B cell (primary cell): ENCODE measurements at regions not wholly inside any gene's neighbourhood (a gene's known extent, or its start where the extent isn't known, plus 50 kb on each side); places are given as distances from the start of the nearest gene placed in this dataset.
"Not testable (repeated sequence)": the region's sequence is repeated elsewhere in the genome, so short reads cannot be mapped to it uniquely, and the experiment has no call there.

ENCODE experiments used
- ATAC-seq: fragments of 200-7000 bp; cut with Tn5 transposase; one replicate; pipeline ENCODE4 v1.10.0; 2021; ENCODE audit warnings: low read depth, mild to moderate bottlenecking, moderate number of reproducible peaks, moderate library complexity
- CTCF ChIA-PET: fragments of 350-600 bp; sonication (Branson Sonifier 250); formaldehyde crosslinking; loops from one replicate; lab custom pipeline; 2021; ENCODE audit warnings: antibody characterized with exemption, inconsistent platforms; lab: Charles Lee
- POLR2A ChIA-PET: fragments of 350-600 bp; sonication (Branson Sonifier 250); formaldehyde crosslinking; loops from one replicate; lab custom pipeline; 2021; ENCODE audit warnings: antibody characterized with exemption; lab: Charles Lee
- DNase-seq: peaks from one replicate; pipeline ENCODE4 v3.0.0; 2013
- H2AFZ ChIP-seq: 2 replicates; pipeline ENCODE4 v1.6.1; 2012; ENCODE audit warnings: mild to moderate bottlenecking, low read depth, low read length; ENCODE audit not compliant: insufficient read depth, poor library complexity, severe bottlenecking
- H3K27ac ChIP-seq, 2 donors: 1 replicate in 1 of 2; 2 replicates in 1 of 2; pipeline ENCODE4 v1.5.1; 2012 to 2013; ENCODE audit warnings: low read length in 2 of 2, mild to moderate bottlenecking in 2 of 2, moderate library complexity in 1 of 2
- H3K27me3 ChIP-seq, 4 experiments: fragments of 200-600 bp in 1 of 4; sonication (generic) in 1 of 4; replicated peaks in 1 of 4; 1 replicate in 2 of 4; 2 replicates in 2 of 4; pipeline versions ENCODE4 v1.6.1 to v1.7.0; 2013 to 2016; ENCODE audit warnings: low read length in 3 of 4, mild to moderate bottlenecking in 2 of 4, mixed read lengths in 1 of 4, moderate library complexity in 1 of 4; ENCODE audit not compliant: insufficient read depth in 4 of 4, control insufficient read depth in 3 of 4; ENCODE audit errors: control extremely low read depth in 1 of 4
- H3K36me3 ChIP-seq, 2 experiments: replicated peaks in 1 of 2; 1 replicate in 1 of 2; 2 replicates in 1 of 2; pipeline versions ENCODE4 v1.6.1 to v1.7.1; 2013; ENCODE audit warnings: low read length in 1 of 2; ENCODE audit not compliant: insufficient read depth in 2 of 2, control insufficient read depth in 1 of 2; ENCODE audit errors: control extremely low read depth in 1 of 2, extremely low read depth in 1 of 2
- H3K4me1 ChIP-seq, 2 donors: fragments of 200-600 bp in 1 of 2; sonication (generic) in 1 of 2; 1 replicate in 1 of 2; 2 replicates in 1 of 2; pipeline versions ENCODE4 v1.5.1 to v1.6.1; 2013 to 2017; ENCODE audit warnings: low read length in 2 of 2; ENCODE audit not compliant: control insufficient read depth in 2 of 2, insufficient read depth in 2 of 2
- H3K4me2 ChIP-seq: replicated peaks from 2 replicates; pipeline ENCODE3; 2012; ENCODE audit warnings: mild to moderate bottlenecking, low read depth, low read length; ENCODE audit not compliant: poor library complexity, severe bottlenecking
- H3K4me3 ChIP-seq, 5 experiments: fragments of 200-600 bp in 1 of 5; sonication (generic) in 1 of 5; 1 replicate in 3 of 5; 2 replicates in 2 of 5; pipeline versions ENCODE4 v1.5.1 to v1.7.0; 2011 to 2016; ENCODE audit warnings: low read length in 4 of 5, mild to moderate bottlenecking in 4 of 5, low read depth in 2 of 5, control low read depth in 1 of 5, moderate library complexity in 1 of 5; ENCODE audit not compliant: insufficient read depth in 1 of 5; ENCODE audit errors: control extremely low read depth in 1 of 5, extremely low read depth in 1 of 5
- H3K79me2 ChIP-seq: fragments of 200-600 bp; sonication (generic); one replicate; pipeline ENCODE4 v1.6.0; 2016; ENCODE audit warnings: low read length; ENCODE audit not compliant: control insufficient read depth, insufficient read depth
- H3K9ac ChIP-seq: fragments of 200-600 bp; sonication (generic); 2 replicates; pipeline ENCODE4 v1.6.1; 2017; ENCODE audit warnings: mild to moderate bottlenecking, low read length, moderate library complexity
- H3K9me3 ChIP-seq, 3 donors: one replicate each; pipeline versions ENCODE4 v1.6.1 to v1.7.1; 2013; ENCODE audit warnings: low read length in 2 of 3; ENCODE audit not compliant: control insufficient read depth in 2 of 3, insufficient read depth in 1 of 3; ENCODE audit errors: control extremely low read depth in 1 of 3
- H4K20me1 ChIP-seq: 2 replicates; pipeline ENCODE4 v1.6.0; 2012; ENCODE audit warnings: mild to moderate bottlenecking, low read length; ENCODE audit not compliant: insufficient read depth, control insufficient read depth, poor library complexity, severe bottlenecking
- H3K27ac Mint-ChIP-seq: one replicate; pipeline ENCODE4 v1.8.0; 2021; ENCODE audit warnings: mixed read lengths
- H3K27me3 Mint-ChIP-seq: one replicate; pipeline ENCODE4 v1.8.0; 2021; ENCODE audit warnings: mixed read lengths
- H3K4me1 Mint-ChIP-seq: one replicate; pipeline ENCODE4 v1.8.0; 2021; ENCODE audit warnings: mixed read lengths
- H3K4me3 Mint-ChIP-seq: one replicate; pipeline ENCODE4 v1.8.0; 2021; ENCODE audit warnings: mixed read lengths
- H3K9me3 Mint-ChIP-seq: one replicate; pipeline ENCODE4 v1.8.0; 2022; ENCODE audit warnings: mixed read lengths; ENCODE audit not compliant: insufficient read depth
- CTCF ChIP-seq: fragments of 200-600 bp; IDR thresholded peaks from one replicate; pipeline ENCODE4 v1.8.0; 2022; ENCODE audit warnings: antibody characterized with exemption, mild to moderate bottlenecking
- EZH2 ChIP-seq: IDR thresholded peaks from 2 replicates; pipeline ENCODE4 v1.6.1; 2012; ENCODE audit warnings: borderline replicate concordance, low read depth, mild to moderate bottlenecking, moderate library complexity, low read length; ENCODE audit not compliant: insufficient read depth, poor library complexity, severe bottlenecking
- WGBS: methylation state at CpG from one replicate; pipeline ENCODE4 v1.1.5; 2013; ENCODE audit warnings: missing lambda C conversion rate; ENCODE audit not compliant: insufficient coverage; 5-methylcytosine and 5-hydroxymethylcytosine counted together
- intact Hi-C: fragments of 100-400 bp; cut with micrococcal nuclease; formaldehyde crosslinking; loops from one replicate; pipeline ENCODE4 v1.10.0; 2022

GRCh38 chr16:87153326-87153725, 163.9 kb downstream of the C16orf95 start:
- no peaks in the 10 kb centered on the region for H3K27me3 ChIP-seq
- H3K79me2 ChIP-seq, result no peaks in the 10 kb centered on the region
- H3K9me3 ChIP-seq, result peaks cover 0 to 21% (median 0%) of the 10 kb centered on the region in 3 donors
- Mint-ChIP-seq H3K4me3 (no peak overlapping the region), H3K9me3 (peaks cover 7% of the 10 kb centered on the region), H3K4me1 (no peaks in the 10 kb centered on the region), H3K27ac (no peak overlapping the region), H3K27me3 (peaks cover 7% of the 10 kb centered on the region)
- no peaks in the 10 kb centered on the region for H4K20me1 ChIP-seq
- CTCF ChIA-PET, result no interaction called here
- ATAC-seq (no peak), DNase-seq (no peak)
- no peak overlapping the region for H3K9ac ChIP-seq
- no peak overlapping the region for H3K4me2 ChIP-seq
- POLR2A ChIA-PET, result no interaction called here
- H3K4me1 ChIP-seq, result no peaks in the 10 kb centered on the region
- H3K27ac ChIP-seq, result no peak overlapping the region
- TF ChIP-seq EZH2, result no peak
- no peak for TF ChIP-seq CTCF
- H3K36me3 ChIP-seq, result no peaks in the 10 kb centered on the region
- no peak overlapping the region for H2AFZ ChIP-seq
- no peak overlapping the region for H3K4me3 ChIP-seq
- WGBS, result 89% methylated on average over 8 of the region's 8 CpGs
- intact Hi-C loops, result no loop called here

GRCh38 chr16:87155315-87155714, 161.9 kb downstream of the C16orf95 start:
- peaks cover 0 to 14% (median 0%) of the 10 kb centered on the region in 3 donors for H3K9me3 ChIP-seq
- 67% methylated on average over 1 of the region's 4 CpGs for WGBS
- H3K4me1 ChIP-seq, H3K9me3 Mint-ChIP-seq, H3K4me3 Mint-ChIP-seq, H2AFZ ChIP-seq, DNase-seq, H3K9ac ChIP-seq, H3K27me3 Mint-ChIP-seq, H3K36me3 ChIP-seq, ATAC-seq, H3K27me3 ChIP-seq, H3K79me2 ChIP-seq, POLR2A ChIA-PET, H3K27ac Mint-ChIP-seq, CTCF ChIA-PET, H4K20me1 ChIP-seq, H3K27ac ChIP-seq, H3K4me2 ChIP-seq, intact Hi-C loops, H3K4me1 Mint-ChIP-seq, H3K4me3 ChIP-seq: not testable (repeated sequence)
